Left lung (tissue), 4 donors: ENCODE measurements at regions not wholly inside any gene's neighbourhood (a gene's known extent, or its start where the extent isn't known, plus 50 kb on each side); places are given as distances from the start of the nearest gene placed in this dataset.

Experiments used
- ATAC-seq: fragments of 200-7000 bp; cut with Tn5 transposase; one replicate; pipeline ENCODE4 v1.9.1; 2020; ENCODE audit warnings: moderate library complexity
- DNase-seq, 4 donors: peaks; one replicate each; pipeline ENCODE4 v3.0.0-alpha.2; 2013 to 2020
- H3K27ac ChIP-seq, 2 donors: fragments of 200-600 bp; sonication (generic) in 1 of 2; one replicate each; pipeline versions ENCODE4 v1.5.0 to v1.8.0; 2020 to 2021
- H3K27me3 ChIP-seq, 2 donors: fragments of 200-600 bp; sonication (generic) in 1 of 2; one replicate each; pipeline versions ENCODE4 v1.5.0 to v1.8.0; 2020 to 2021
- H3K36me3 ChIP-seq, 2 donors: fragments of 200-600 bp; sonication (generic) in 1 of 2; one replicate each; pipeline versions ENCODE4 v1.5.0 to v1.8.0; 2020 to 2021
- H3K4me1 ChIP-seq, 2 donors: fragments of 200-600 bp; one replicate each; pipeline ENCODE4 v1.8.0; 2021
- H3K4me3 ChIP-seq, 2 donors: fragments of 200-600 bp; sonication (generic) in 1 of 2; one replicate each; pipeline versions ENCODE4 v1.5.0 to v1.8.0; 2020 to 2021; ENCODE audit warnings: mild to moderate bottlenecking in 1 of 2
- H3K9me3 ChIP-seq, 2 donors: fragments of 200-600 bp; sonication (generic) in 1 of 2; one replicate each; pipeline versions ENCODE4 v1.5.0 to v1.8.0; 2020 to 2021
- CTCF ChIP-seq, 2 donors: fragments of 200-600 bp; sonication (generic) in 1 of 2; IDR thresholded peaks; one replicate each; pipeline versions ENCODE4 v1.5.0 to v1.8.0; 2021; ENCODE audit warnings: antibody characterized with exemption in 2 of 2
- intact Hi-C, 2 donors: fragments of 100-400 bp; cut with DNase I; formaldehyde crosslinking; loops; one replicate each; pipeline versions ENCODE4 v1.11.2 to v1.14.2; 2022
- donor health status: DM: no; HTN: yes; CAD: no.
- donor health status: DM: no; HTN: no; CAD: no.

GRCh38 chr10:129244298-129244697 lies 222.7 kb upstream of the MGMT start:
- no peak for TF ChIP-seq CTCF (IDR thresholded peaks at IDR 0.05)
- no peaks in the 10 kb centered on the region for H3K4me1 ChIP-seq
- H3K36me3 ChIP-seq: no peaks in the 10 kb centered on the region
- DNase-seq (no peak), ATAC-seq (no peak)
- intact Hi-C loops: no loop called here
- H3K4me3 ChIP-seq: no peak overlapping the region
- no peaks in the 10 kb centered on the region for H3K9me3 ChIP-seq
- H3K27me3 ChIP-seq: no peaks in the 10 kb centered on the region
- no peak overlapping the region for H3K27ac ChIP-seq

- no peak for ATAC-seq
Measured at GRCh38 chr10:129244757-129245156, 222.3 kb upstream of the MGMT start.

GRCh38 chr10:129253161-129253864 lies 213.7 kb upstream of the MGMT start:
- intact Hi-C loops: no loop called here

More at GRCh38 chr10:129244757-129245156, 222.3 kb upstream of the MGMT start:
- Histone ChIP-seq H3K27me3 (no peaks in the 10 kb centered on the region), H3K36me3 (no peaks in the 10 kb centered on the region), H3K4me3 (no peak overlapping the region), H3K4me1 (no peaks in the 10 kb centered on the region), H3K27ac (no peak overlapping the region), H3K9me3 (no peaks in the 10 kb centered on the region)
- no peak for DNase-seq
- no peak for TF ChIP-seq CTCF (IDR thresholded peaks at IDR 0.05)
- intact Hi-C loops: no loop called here

GRCh38 chr10:129253865-129254179 lies 213.2 kb upstream of the MGMT start:
- DNase-seq: no peak
- H3K4me1 ChIP-seq: no peaks in the 10 kb centered on the region
- no peak overlapping the region for H3K4me3 ChIP-seq
- no peaks in the 10 kb centered on the region for H3K27me3 ChIP-seq
- H3K36me3 ChIP-seq: no peaks in the 10 kb centered on the region
- no peak for TF ChIP-seq CTCF (IDR thresholded peaks at IDR 0.05)
- ATAC-seq: no peak
- no peak overlapping the region for H3K27ac ChIP-seq
- peaks cover 0 to 4% of the 10 kb centered on the region in 2 donors for H3K9me3 ChIP-seq
- intact Hi-C loops: no loop called here

More at GRCh38 chr10:129253161-129253864, 213.7 kb upstream of the MGMT start:
- H3K27ac ChIP-seq: no peak overlapping the region
- H3K4me3 ChIP-seq: no peak overlapping the region
- no peak for TF ChIP-seq CTCF (IDR thresholded peaks at IDR 0.05)
- DNase-seq (no peak), ATAC-seq (no peak)
- H3K9me3 ChIP-seq: peaks cover 0 to 4% of the 10 kb centered on the region in 2 donors
- H3K4me1 ChIP-seq: no peaks in the 10 kb centered on the region
- H3K27me3 ChIP-seq: no peaks in the 10 kb centered on the region
- no peaks in the 10 kb centered on the region for H3K36me3 ChIP-seq

- ATAC-seq (no peak), DNase-seq (no peak)
- Histone ChIP-seq H3K4me1 (no peaks in the 10 kb centered on the region), H3K36me3 (no peaks in the 10 kb centered on the region), H3K27me3 (no peaks in the 10 kb centered on the region), H3K27ac (no peak overlapping the region), H3K4me3 (no peak overlapping the region), H3K9me3 (no peaks in the 10 kb centered on the region)
- TF ChIP-seq CTCF (IDR thresholded peaks at IDR 0.05): no peak
- intact Hi-C loops: no loop called here
Measured at GRCh38 chr10:129258283-129258923, 208.6 kb upstream of the MGMT start.
